HEK293 (cell line): ENCODE measurements at regions not wholly inside any gene's neighbourhood (a gene's known extent, or its start where the extent isn't known, plus 50 kb on each side); places are given as distances from the start of the nearest gene placed in this dataset.

Source experiments
- CTCF ChIA-PET: fragments of 350-600 bp; formaldehyde crosslinking; extraction: SDS; loops from one replicate; lab custom pipeline; 2021; ENCODE audit warnings: antibody characterized with exemption; lab: Yijun Ruan, JAX
- POLR2A ChIA-PET: fragments of 300-600 bp; formaldehyde crosslinking; extraction: SDS; loops from one replicate; lab custom pipeline; 2020; ENCODE audit warnings: antibody characterized with exemption, inconsistent platforms; lab: Yijun Ruan, JAX
- H3K27ac ChIP-seq: fragments of 200-500 bp; sonication (Bioruptor generic); 2 replicates; pipeline ENCODE4 v1.5.1; 2014; ENCODE audit warnings: low read depth, low read length, control low read depth, inconsistent platforms; ENCODE audit errors: extremely low read depth
- H3K36me3 ChIP-seq, 2 experiments: fragments of 200-500 bp in 1 of 2; sonication (Bioruptor generic) in 1 of 2; 1 replicate in 1 of 2; 2 replicates in 1 of 2; pipeline ENCODE4 v1.5.1; 2014 to 2017; ENCODE audit warnings: inconsistent platforms in 2 of 2, low read length in 2 of 2; ENCODE audit not compliant: control insufficient read depth in 2 of 2, insufficient read depth in 1 of 2
- H3K4me1 ChIP-seq: fragments of 200-500 bp; sonication (Bioruptor generic); 2 replicates; pipeline ENCODE4 v1.5.1; 2014; ENCODE audit warnings: mild to moderate bottlenecking, low read length, inconsistent platforms; ENCODE audit not compliant: control insufficient read depth, insufficient read depth
- H3K4me3 ChIP-seq: 2 replicates; pipeline ENCODE4 v1.5.1; 2011; ENCODE audit warnings: low read depth, mild to moderate bottlenecking, control low read depth, low read length, moderate library complexity
- H3K9me3 ChIP-seq: fragments of 200-500 bp; sonication (Bioruptor generic); 2 replicates; pipeline ENCODE4 v1.5.1; 2014; ENCODE audit warnings: low read depth, low read length, inconsistent platforms; ENCODE audit not compliant: control insufficient read depth, insufficient read depth
- ATF2 ChIP-seq: fragments of 450-650 bp; formaldehyde crosslinking; IDR thresholded peaks from 2 replicates; pipeline ENCODE4 v1.5.1; 2016; ENCODE audit warnings: missing biosample characterization, missing genetic modification characterization, low read depth
- GLIS1 ChIP-seq: fragments of 450-650 bp; formaldehyde crosslinking; IDR thresholded peaks from 2 replicates; pipeline ENCODE4 v1.5.1; 2016; ENCODE audit warnings: missing biosample characterization, missing genetic modification characterization
- ZBTB48 ChIP-seq: fragments of 450-650 bp; formaldehyde crosslinking; IDR thresholded peaks from 2 replicates; pipeline ENCODE4 v1.5.1; 2016; ENCODE audit warnings: missing biosample characterization, missing genetic modification characterization
- ZBTB6 ChIP-seq: fragments of 450-650 bp; formaldehyde crosslinking; IDR thresholded peaks from 2 replicates; pipeline ENCODE4 v1.5.1; 2017; ENCODE audit warnings: missing biosample characterization, missing genetic modification characterization
- ZIC2 ChIP-seq: fragments of 450-650 bp; formaldehyde crosslinking; IDR thresholded peaks from 2 replicates; pipeline ENCODE4 v1.5.1; 2016; ENCODE audit warnings: missing biosample characterization, missing genetic modification characterization
- ZNF37A ChIP-seq: fragments of 450-650 bp; IDR thresholded peaks from 2 replicates; pipeline ENCODE4 v1.5.1; 2018; ENCODE audit warnings: missing biosample characterization, missing genetic modification characterization
- ZNF514 ChIP-seq: fragments of 450-650 bp; formaldehyde crosslinking; IDR thresholded peaks from 2 replicates; pipeline ENCODE4 v1.5.1; 2016; ENCODE audit warnings: missing biosample characterization, missing genetic modification characterization
- ZNF518A ChIP-seq: fragments of 450-650 bp; formaldehyde crosslinking; conservative IDR thresholded peaks from 2 replicates; pipeline ENCODE4 v1.5.1; 2016; ENCODE audit warnings: low read depth, missing biosample characterization, missing genetic modification characterization
- ZNF548 ChIP-seq: fragments of 450-650 bp; formaldehyde crosslinking; IDR thresholded peaks from 2 replicates; pipeline ENCODE4 v1.5.1; 2016; ENCODE audit warnings: missing biosample characterization, missing genetic modification characterization
- ZNF670 ChIP-seq: fragments of 450-650 bp; formaldehyde crosslinking; IDR thresholded peaks from 2 replicates; pipeline ENCODE4 v1.5.1; 2016; ENCODE audit warnings: missing biosample characterization, missing genetic modification characterization, low read depth

GRCh38 chr17:72346306-72346705 is 225.5 kb downstream of the SOX9 start (continued):
- no peak for TF ChIP-seq ZBTB6 (tag by site-specific recombination)

- H3K9me3 ChIP-seq = no peaks in the 10 kb centered on the region
- H3K4me1 ChIP-seq = peaks cover 7% of the 10 kb centered on the region
- H3K27ac ChIP-seq = no peak overlapping the region
- TF ChIP-seq GLIS1 (tag by site-specific recombination) (peak; percentile 15; the same call in 1 of the 2 replicates), ZNF670 (tag by site-specific recombination) (no peak)
- TF ChIP-seq, all 188 proteins: peak for 1
- no peak overlapping the region for H3K4me3 ChIP-seq
- H3K36me3 ChIP-seq = no peaks in the 10 kb centered on the region
- ChIA-PET CTCF (no interaction called here), POLR2A (interaction anchor here (0.9 kb wide), 1 partner anchor 228 kb away, joined by 3 read pairs; the partner anchor contains the start of gene SOX9)
Observed at GRCh38 chr17:72349011-72349410, 228.2 kb downstream of the SOX9 start.

GRCh38 chr17:72349491-72349995 is 228.7 kb downstream of the SOX9 start:
- no peaks in the 10 kb centered on the region for H3K36me3 ChIP-seq
- H3K27ac ChIP-seq = no peak overlapping the region; the same call in 1 of the 2 replicates
- H3K4me3 ChIP-seq = no peak overlapping the region
- no peaks in the 10 kb centered on the region for H3K9me3 ChIP-seq
- TF ChIP-seq ZIC2 (tag by site-specific recombination) (peak; percentile 16; the same call in 1 of the 2 replicates), GLIS1 (tag by site-specific recombination) (peak; percentile 54), ZNF518A (tag by site-specific recombination) (no peak), ZNF37A (tag by site-specific recombination) (no peak), ATF2 (no peak), ZBTB48 (tag by site-specific recombination) (peak; percentile 36; the same call in 1 of the 2 replicates), ZNF514 (tag by site-specific recombination) (no peak)
- TF ChIP-seq, all 188 proteins: peak for 3
- CTCF ChIA-PET = interaction anchor here (0.7 kb wide), 1 partner anchor 79 kb away, joined by 4 read pairs; no protein-coding TSS in a partner anchor
- POLR2A ChIA-PET = no interaction called here
- H3K4me1 ChIP-seq = peaks cover 7% of the 10 kb centered on the region

- CTCF ChIA-PET = interaction anchor here (0.7 kb wide), 1 partner anchor 78 kb away, joined by 4 read pairs; no protein-coding TSS in a partner anchor
- peaks cover 7% of the 10 kb centered on the region for H3K4me1 ChIP-seq
- H3K9me3 ChIP-seq = no peaks in the 10 kb centered on the region
- no peaks in the 10 kb centered on the region for H3K36me3 ChIP-seq
- no peak overlapping the region; the same call in 1 of the 2 replicates for H3K27ac ChIP-seq
- peak; percentile 6; the same call in 1 of the 2 replicates for TF ChIP-seq ZBTB48 (tag by site-specific recombination)
- no peak for TF ChIP-seq ZNF548 (tag by site-specific recombination)
- POLR2A ChIA-PET = no interaction called here
- H3K4me3 ChIP-seq = no peak overlapping the region
Observed at GRCh38 chr17:72350073-72350472, 229.3 kb downstream of the SOX9 start.
